ENCODE measurements at regions not wholly inside any gene's neighbourhood (a gene's known extent, or its start where the extent isn't known, plus 50 kb on each side); places are given as distances from the start of the nearest gene placed in this dataset.

DNA sequence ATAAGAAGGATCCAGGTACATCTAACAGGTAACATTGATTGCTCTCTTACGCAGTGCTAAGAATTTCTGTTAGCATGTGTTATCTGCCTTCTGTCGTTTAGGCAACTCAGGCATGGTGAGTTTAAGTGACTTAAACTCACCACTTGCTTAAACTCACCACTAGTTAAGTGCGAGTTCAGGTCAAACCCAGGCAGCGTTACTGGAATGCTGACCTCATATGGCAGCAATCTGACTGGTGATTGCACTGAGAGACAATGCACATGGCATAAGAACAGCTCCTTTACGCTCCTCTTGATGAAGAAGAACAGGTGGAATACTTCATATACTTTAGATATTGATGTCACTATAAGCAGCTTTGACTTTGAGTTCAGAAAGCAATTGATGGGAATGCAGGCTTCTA, 954.1 kb downstream of the SOCS6 start:
- TF ChIP-seq CTCF (IDR thresholded peaks at IDR 0.05) (no peak), POLR2A (IDR thresholded peaks at IDR 0.05) (no peak)
